ENCODE measurements at regions not wholly inside any gene's neighbourhood (a gene's known extent, or its start where the extent isn't known, plus 50 kb on each side); places are given as distances from the start of the nearest gene placed in this dataset.

GRCh38 chr9:80235752-80236151, 664.0 kb downstream of the TLE4 start:
- no peak overlapping the region for H2BK12ac ChIP-seq (ENCODE audit: low read depth, low read length)
- peak; percentile 77; the same call in 1 of the 2 replicates for TF ChIP-seq CEBPB (IDR thresholded peaks at IDR 0.05; ENCODE audit: low read depth, low read length)
- TF ChIP-seq CBX8 (IDR thresholded peaks at IDR 0.05; ENCODE audit: borderline replicate concordance, low read depth, low read length), result no peak
- DNase-seq (ENCODE audit: low read depth in 1 of 2, low spot score in 2 of 2) (no peak), FAIRE-seq (no peak)
- no peak overlapping the region for H3K9ac ChIP-seq (replicated peaks in 1 of 4; ENCODE audit: extremely low read depth in 1 of 4, low read depth in 3 of 4, low read length in 3 of 4)
- H3K23me2 ChIP-seq (ENCODE audit: low read depth, low read length), result no peaks in the 10 kb centered on the region
- 95% methylated on average over 1 of the region's 1 CpG; no CpG with 5 or more reads in 1 of the 2 experiments for WGBS, 2 experiments (ENCODE audit: extremely low coverage in 1 of 2, insufficient coverage in 1 of 2, insufficient read length in 1 of 2, insufficient replicate concordance in 2 of 2, low coverage in 1 of 2, low lambda C conversion rate in 2 of 2, missing lambda C conversion rate in 1 of 2)
- H2AFZ ChIP-seq (ENCODE audit: low read length), result no peak overlapping the region
- H2BK5ac ChIP-seq (ENCODE audit: low read depth, low read length), result no peak overlapping the region
- ChIA-PET POLR2A (ENCODE audit: partially characterized antibody) (no interaction called here), CTCF (ENCODE audit: partially characterized antibody) (no interaction called here)
- H3K27me3 ChIP-seq (replicated peaks in 1 of 4; ENCODE audit: control insufficient read depth in 3 of 4, extremely low read depth in 1 of 4, insufficient read depth in 3 of 4, low read length in 3 of 4), result no peaks in the 10 kb centered on the region
- H3K79me1 ChIP-seq (ENCODE audit: low read depth, low read length), result no peaks in the 10 kb centered on the region
- H4K91ac ChIP-seq (replicated peaks; ENCODE audit: insufficient read length, low read length), result no peak overlapping the region
- H4K5ac ChIP-seq (ENCODE audit: insufficient read length, low read depth, low read length), result no peak overlapping the region
- no peak overlapping the region for H2BK15ac ChIP-seq (ENCODE audit: low read length)
- H3K56ac ChIP-seq (replicated peaks; ENCODE audit: insufficient read length, low read depth, low read length), result no peak overlapping the region
- no peak overlapping the region for H3K23ac ChIP-seq (ENCODE audit: insufficient read length)
- no peaks in the 10 kb centered on the region for H3K79me2 ChIP-seq (ENCODE audit: control insufficient read depth in 1 of 2, insufficient read depth in 2 of 2, low read length in 2 of 2)
- no peaks in the 10 kb centered on the region for H4K20me1 ChIP-seq (replicated peaks in 1 of 2; ENCODE audit: control insufficient read depth in 1 of 2, insufficient read depth in 2 of 2, low read length in 2 of 2)
- no peak overlapping the region for H2AK5ac ChIP-seq (ENCODE audit: low read depth, low read length)
- no peak overlapping the region for H4K8ac ChIP-seq (ENCODE audit: extremely low read depth, insufficient read depth, low read length)
- no peak overlapping the region for H3K18ac ChIP-seq (ENCODE audit: extremely low read depth, low read length)
- H3K36me3 ChIP-seq (ENCODE audit: control insufficient read depth in 2 of 4, insufficient read depth in 4 of 4, low read length in 3 of 4), result no peaks in the 10 kb centered on the region
- no peak overlapping the region for H3K4me2 ChIP-seq (ENCODE audit: insufficient read depth in 1 of 2, low read depth in 2 of 2, low read length in 2 of 2)
- no peak overlapping the region for H2BK120ac ChIP-seq (replicated peaks; ENCODE audit: low read depth, low read length)
- no peak overlapping the region for H3K4ac ChIP-seq (replicated peaks; ENCODE audit: insufficient read length, low read depth, low read length)
- no peak overlapping the region for H3K27ac ChIP-seq (ENCODE audit: low read depth, low read length)
- H3K9me3 ChIP-seq (ENCODE audit: insufficient read depth in 2 of 2, low read depth in 1 of 2, low read length in 1 of 2), result no peaks in the 10 kb centered on the region
- H3K4me3 ChIP-seq (ENCODE audit: extremely low read depth in 1 of 4, insufficient read depth in 2 of 4, low read depth in 3 of 4, low read length in 4 of 4), result no peak overlapping the region
- H3K4me1 ChIP-seq (replicated peaks in 1 of 4; ENCODE audit: control insufficient read depth in 3 of 4, insufficient read depth in 4 of 4, low read length in 3 of 4), result no peaks in the 10 kb centered on the region
- no peak overlapping the region for H2BK20ac ChIP-seq (ENCODE audit: low read length)
- no peak overlapping the region for H3K14ac ChIP-seq (ENCODE audit: insufficient read length)
